LHCN-M2 (cell line): ENCODE measurements at regions not wholly inside any gene's neighbourhood (a gene's known extent, or its start where the extent isn't known, plus 50 kb on each side); places are given as distances from the start of the nearest gene placed in this dataset.
"Not testable (repeated sequence)": the region's sequence is repeated elsewhere in the genome, so short reads cannot be mapped to it uniquely, and the experiment has no call there.

Source experiments
- DNase-seq: peaks from one replicate; pipeline ENCODE4 v3.0.0-alpha.2; 2012; ENCODE audit warnings: low read depth

GRCh38 chr5:82613891-82614290, 335.7 kb upstream of the RPS23 start:
- DNase-seq, result no peak

DNA sequence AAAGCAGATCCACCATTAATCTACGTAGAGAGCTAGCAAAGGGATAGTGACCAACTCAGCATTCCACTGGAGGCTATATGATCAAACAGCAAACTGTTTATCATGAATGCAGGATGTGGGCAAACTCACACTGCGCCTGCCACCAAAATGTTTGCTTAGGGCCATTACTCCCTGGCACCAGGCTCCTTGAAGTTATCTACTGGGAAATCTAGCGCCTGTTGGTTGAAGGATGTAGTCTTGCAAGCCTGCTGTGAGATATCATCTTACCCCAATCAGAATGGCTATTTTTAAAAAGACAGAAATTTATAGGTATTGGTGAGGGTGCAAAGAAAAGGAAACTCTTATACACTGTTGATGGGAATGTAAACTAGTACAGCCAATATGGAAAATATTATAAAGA, 332.5 kb upstream of the RPS23 start:
- DNase-seq, result no peak

- DNase-seq, result no peak
These were observed 327.4 kb upstream of the RPS23 start for GRCh38 chr5:82605441-82605973.

DNA sequence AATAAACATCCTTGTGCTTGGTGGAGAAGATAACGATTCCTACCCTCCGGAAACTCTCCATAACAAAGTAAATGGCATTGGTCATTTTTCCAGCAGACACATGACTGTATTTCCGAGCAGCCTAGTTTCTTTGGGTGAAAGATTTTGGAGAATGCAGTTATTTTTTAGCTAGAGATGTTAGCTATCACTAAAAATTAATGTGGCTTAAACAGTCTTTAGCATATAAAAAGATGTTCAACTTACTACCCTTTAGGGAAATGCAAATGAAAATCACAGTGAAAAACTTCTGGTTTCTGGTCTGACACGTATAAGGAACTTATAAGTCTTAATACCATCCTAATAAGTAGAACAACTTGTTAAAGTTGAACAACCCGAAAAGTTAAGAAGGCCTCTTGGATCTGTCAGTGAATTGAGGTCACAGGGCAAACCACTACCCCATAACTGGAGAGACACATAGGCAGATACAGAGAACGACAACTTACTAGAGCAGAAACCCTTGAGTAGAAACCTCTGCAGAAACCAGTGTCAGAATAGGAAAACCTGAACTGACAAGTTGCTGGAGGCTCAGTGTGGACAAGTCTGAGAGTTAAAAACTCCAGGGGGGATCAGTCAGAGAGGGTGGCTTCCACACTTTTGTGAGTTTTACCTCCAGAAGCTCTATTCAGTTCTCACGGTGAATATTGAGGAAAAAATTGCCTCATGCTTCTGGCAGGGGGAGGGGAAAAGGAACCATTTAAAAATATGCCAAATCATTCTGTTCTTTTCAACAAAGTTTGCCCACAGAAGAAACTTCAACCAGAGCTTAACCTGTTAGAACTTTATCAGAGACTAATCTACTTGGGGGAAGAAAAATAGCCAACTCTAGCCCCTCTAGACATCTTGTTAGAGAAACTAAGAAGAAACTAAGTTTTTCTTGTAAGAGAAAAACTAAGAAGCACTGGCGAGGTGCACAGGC, 325.2 kb upstream of the RPS23 start:
- DNase-seq, result no peak

- DNase-seq, result no peak
These were observed 323.7 kb upstream of the RPS23 start for GRCh38 chr5:82601861-82602260.

DNA sequence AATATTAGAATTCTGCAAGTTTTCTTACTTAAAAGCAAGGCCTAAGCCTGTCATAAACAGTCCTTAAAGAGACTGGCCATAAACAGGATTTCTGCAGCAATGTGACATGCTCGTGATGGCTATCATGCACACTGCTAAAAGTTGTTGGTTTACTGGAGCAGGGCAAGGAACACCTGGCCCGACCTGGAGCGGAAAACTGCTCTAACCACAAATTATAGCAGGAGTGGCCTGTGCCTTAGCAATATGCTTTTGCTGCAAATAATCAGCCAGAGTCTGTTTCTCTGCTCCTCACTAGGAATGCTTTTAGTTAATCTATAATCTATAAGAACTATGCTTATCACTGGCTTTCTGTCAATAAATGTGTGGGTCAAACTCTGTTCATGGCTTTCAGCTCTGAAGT, 322.9 kb upstream of the RPS23 start:
- DNase-seq, result no peak

DNA sequence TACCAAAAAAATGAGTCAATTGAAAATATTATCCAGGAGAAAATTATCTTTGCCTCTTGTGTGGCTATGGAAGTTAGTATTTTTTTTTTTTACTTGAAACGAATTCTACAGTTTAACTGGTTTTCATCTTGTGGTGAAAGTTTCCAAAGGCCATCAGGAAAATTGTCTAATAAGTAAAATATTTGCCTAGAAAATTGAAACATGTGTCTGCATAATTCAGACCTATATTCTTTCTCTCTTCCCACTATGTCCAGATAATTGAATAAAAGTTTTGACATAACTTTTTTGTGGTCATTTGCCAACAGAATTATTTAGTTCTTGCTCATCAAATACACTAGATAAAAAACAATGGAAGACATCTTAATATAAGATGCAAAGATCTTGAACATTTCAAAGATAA, 321.5 kb upstream of the RPS23 start:
- no peak for DNase-seq

GRCh38 chr5:82599030-82599429, 320.9 kb upstream of the RPS23 start:
- DNase-seq, result no peak

- DNase-seq, result peak; percentile 5
These were observed 319.3 kb upstream of the RPS23 start for GRCh38 chr5:82597437-82597836.

DNA sequence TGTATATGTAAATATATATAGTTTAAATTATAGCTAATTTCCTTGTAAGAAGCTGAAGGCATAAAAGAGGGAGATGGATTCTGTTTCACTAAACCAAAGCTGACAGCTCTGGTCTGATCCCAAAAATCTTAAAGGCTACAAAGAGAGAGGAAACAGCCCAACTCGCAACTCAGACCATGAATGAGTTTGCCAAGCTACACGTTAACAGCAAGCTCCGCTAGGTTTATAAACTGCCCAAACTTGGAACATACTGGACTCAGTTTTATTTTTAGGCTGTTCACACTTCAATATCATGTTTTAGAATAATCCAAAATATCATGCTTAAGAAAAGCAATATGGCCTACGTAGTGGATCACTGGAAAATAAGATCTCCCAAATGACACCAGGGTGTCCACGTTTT, 318.3 kb upstream of the RPS23 start:
- DNase-seq, result no peak

GRCh38 chr5:82595113-82595512, 317.0 kb upstream of the RPS23 start:
- no peak for DNase-seq

- no peak for DNase-seq
These were observed 315.9 kb upstream of the RPS23 start for GRCh38 chr5:82594097-82594496.

DNA sequence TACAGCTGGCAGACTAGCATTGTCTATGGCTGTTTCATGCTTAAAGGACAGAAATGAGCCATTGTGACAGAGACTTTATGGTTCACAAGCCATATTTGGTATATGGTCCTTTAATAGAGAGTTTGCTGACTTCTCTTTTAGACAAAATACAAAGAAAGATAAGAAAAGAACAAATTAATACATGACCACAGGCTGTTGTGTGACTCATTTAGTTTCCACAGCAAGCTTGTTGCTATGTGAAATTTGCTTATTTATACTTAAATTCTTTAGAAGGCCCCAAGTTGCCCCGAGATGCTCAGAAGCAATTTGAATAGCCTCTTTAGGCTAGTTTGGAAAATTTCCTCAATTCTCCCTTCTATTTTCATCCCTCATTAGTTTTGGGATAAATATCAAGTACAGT, 315.3 kb upstream of the RPS23 start:
- DNase-seq, result peak; percentile 13

DNA sequence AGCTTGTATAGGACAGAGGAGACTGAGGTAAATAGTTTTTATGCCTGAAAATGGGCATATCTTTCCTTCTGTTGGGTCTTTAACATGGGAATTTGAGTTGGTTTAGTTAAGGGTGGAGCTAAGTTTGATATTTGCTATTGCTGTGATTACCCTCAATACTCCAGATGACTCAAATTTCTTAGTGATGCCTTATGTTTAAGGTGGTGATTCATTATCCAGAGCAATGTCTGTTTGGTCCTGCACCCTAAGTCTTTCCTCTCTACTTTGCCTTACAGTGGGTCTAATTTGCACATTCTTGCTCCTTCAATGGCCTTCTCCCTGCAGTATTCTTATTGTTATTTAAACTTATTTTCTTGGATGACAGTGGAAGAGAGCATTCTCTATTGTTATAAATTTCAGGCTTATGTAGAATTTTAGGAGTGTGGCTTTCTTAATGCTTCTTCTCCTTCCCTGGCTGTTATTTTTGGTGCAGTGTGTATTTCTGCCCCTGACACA, 312.9 kb upstream of the RPS23 start:
- no peak for DNase-seq

GRCh38 chr5:82590112-82590511, 312.0 kb upstream of the RPS23 start:
- DNase-seq, result no peak

GRCh38 chr5:82586661-82587310, 308.6 kb upstream of the RPS23 start:
- DNase-seq, result no peak

GRCh38 chr5:82586181-82586580, 308.0 kb upstream of the RPS23 start:
- no peak for DNase-seq

DNA sequence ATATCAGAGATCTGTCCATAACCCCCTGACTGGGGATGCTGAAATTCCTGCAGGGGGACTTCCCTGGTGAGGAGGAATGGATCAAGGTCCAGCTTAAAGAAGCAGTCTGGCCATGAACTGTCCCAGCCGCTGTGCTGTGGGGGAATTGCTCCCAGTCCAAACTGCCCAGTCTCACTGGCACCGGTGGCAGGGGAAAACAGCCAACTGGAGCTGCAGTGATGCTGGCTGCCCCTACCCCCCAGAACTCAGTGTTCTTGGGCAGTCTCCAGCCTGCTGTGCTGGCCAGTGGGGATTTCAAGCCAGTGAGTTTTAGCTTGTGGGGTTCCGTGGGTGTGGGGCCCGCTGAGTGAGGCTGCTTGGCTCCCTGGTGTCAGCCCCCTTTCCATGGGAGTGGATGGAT, 306.5 kb upstream of the RPS23 start:
- no peak for DNase-seq

DNA sequence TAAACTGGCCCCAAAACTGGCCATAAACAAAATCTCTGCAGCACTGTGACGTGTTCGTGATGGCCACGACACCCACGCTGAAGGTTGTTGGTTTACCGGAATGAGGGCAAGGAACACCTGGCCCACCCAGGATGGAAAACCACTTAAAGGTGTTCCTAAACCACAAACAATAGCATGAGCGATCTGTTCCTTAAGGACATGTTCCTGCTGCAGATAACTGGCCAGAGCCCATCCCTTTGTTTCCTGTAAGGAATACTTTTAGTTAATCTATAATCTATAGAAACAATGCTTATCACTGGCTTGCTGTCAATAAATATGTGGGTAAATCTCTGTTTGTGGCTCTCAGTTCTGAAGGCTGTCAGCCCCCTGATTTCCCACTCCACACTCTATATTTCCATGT, 305.2 kb upstream of the RPS23 start:
- not testable (repeated sequence) for DNase-seq

DNA sequence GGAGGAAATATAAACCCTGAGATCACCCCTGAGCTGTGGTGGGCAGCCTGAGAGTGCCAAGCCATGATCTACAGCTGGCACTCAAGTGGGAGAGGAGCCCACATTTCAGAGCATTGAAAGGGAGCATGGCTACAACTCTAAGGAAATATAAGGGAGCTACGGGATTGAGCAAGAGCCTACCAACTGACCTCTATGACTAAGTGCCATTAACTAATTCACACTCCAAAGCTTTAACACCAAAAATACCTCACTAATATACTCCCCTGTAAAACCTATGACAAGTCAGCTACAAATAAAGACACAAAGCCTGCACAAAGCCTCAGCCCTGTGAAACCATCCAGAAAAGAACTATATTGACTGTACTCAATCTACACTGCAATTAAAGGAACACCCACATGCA, 286.8 kb upstream of the RPS23 start:
- no peak for DNase-seq

DNA sequence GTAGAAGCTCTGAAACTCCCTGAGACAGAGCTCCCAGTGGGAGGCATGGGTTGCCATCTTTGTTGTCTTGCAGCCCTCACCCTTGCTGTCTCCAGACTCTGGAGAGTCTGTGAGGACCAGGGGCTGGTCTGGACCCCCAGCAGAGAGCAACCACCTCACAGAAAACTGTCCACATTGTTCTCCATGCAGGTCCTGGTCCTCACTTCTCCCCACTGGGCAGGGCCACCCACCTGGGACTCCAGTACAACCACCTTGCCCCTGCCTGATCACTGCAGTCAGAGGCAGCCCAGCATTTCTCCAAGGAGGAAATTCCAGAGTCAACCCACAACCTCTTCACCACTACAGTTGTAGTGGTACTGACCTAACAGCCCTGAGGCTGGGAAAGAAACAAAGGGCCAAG, 285.6 kb upstream of the RPS23 start:
- DNase-seq, result no peak

DNA sequence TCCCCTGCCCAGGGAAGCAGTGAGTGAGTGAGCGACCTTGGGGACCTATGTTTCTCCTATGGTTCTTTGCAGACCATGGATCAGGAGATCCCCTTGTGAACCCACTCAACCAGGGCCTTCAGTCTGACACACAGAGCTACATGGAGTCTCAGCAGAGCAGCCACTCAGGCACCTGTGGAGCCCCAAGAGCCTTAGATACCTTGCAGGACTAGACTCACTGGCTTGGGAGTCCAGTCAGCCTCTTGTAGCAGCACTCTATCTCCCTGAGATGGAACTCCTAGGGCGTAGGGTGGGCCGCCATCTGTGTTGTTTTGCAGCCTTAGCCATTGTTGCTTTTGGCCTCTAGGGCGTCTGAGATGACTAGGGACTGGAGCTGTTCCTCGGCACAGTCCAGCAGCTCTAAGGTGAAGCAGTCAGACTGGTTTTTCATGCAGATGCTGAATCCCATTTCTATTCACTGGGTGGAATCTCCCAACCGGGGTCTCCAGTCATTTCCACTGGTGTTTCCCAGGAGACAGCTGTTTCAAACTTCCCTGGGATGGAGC, 284.6 kb upstream of the RPS23 start:
- DNase-seq, result no peak
